SK-N-SH (cell line): ENCODE measurements at regions not wholly inside any gene's neighbourhood (a gene's known extent, or its start where the extent isn't known, plus 50 kb on each side); places are given as distances from the start of the nearest gene placed in this dataset.

Experiments used
- CTCF ChIA-PET: fragments of 300-600, 350-600 bp; formaldehyde crosslinking; extraction: SDS; loops from one replicate; lab custom pipeline; 2021; lab: Yijun Ruan, JAX
- POLR2A ChIA-PET: fragments of 350-600 bp; sonication (Branson Sonifier 250); formaldehyde crosslinking; extraction: SDS; loops from one replicate; lab custom pipeline; 2020; ENCODE audit warnings: antibody characterized with exemption, inconsistent platforms; lab: Yijun Ruan, JAX
- DNase-seq: peaks from one replicate; pipeline ENCODE4 v3.0.0; 2012
- H2AFZ ChIP-seq: fragments of 200-600 bp; sonication (generic); 2 replicates; pipeline ENCODE4 v1.8.1; 2016; ENCODE audit warnings: antibody characterized with exemption, mild to moderate bottlenecking, low read depth
- H3F3A ChIP-seq: fragments of 200-600 bp; sonication (generic); replicated peaks from 2 replicates; pipeline ENCODE3; 2016; ENCODE audit warnings: antibody characterized with exemption, mild to moderate bottlenecking; ENCODE audit not compliant: insufficient read depth
- H3K27ac ChIP-seq, 2 experiments: fragments of 200-500 bp in 1 of 2; fragments of 200-600 bp in 1 of 2; sonication (Bioruptor generic) in 1 of 2; sonication (generic), shearing (Covaris generic) in 1 of 2; 2 replicates each; pipeline versions ENCODE4 v1.5.1 to v1.6.1; 2014 to 2016; ENCODE audit warnings: low read depth in 2 of 2, inconsistent platforms in 1 of 2, low read length in 1 of 2, mild to moderate bottlenecking in 1 of 2, mixed read lengths in 1 of 2
- H3K27me3 ChIP-seq: fragments of 200-600 bp; sonication (generic), shearing (Covaris generic); 2 replicates; pipeline ENCODE4 v1.6.1; 2016; ENCODE audit warnings: mixed run types; ENCODE audit not compliant: insufficient read depth
- H3K36me3 ChIP-seq, 2 experiments: fragments of 200-500 bp in 1 of 2; fragments of 200-600 bp in 1 of 2; sonication (Bioruptor generic) in 1 of 2; sonication (generic) in 1 of 2; replicated peaks in 1 of 2; 2 replicates each; pipeline versions ENCODE3 to v1.5.1; 2014 to 2016; ENCODE audit warnings: low read length in 1 of 2, mild to moderate bottlenecking in 1 of 2; ENCODE audit not compliant: insufficient read depth in 2 of 2, control insufficient read depth in 1 of 2
- H3K4me1 ChIP-seq, 2 experiments: fragments of 200-500 bp in 1 of 2; fragments of 200-600 bp in 1 of 2; sonication (Bioruptor generic) in 1 of 2; sonication (generic), shearing (Covaris generic) in 1 of 2; 2 replicates each; pipeline versions ENCODE4 v1.5.1 to v1.6.1; 2014 to 2016; ENCODE audit warnings: low read depth in 1 of 2, low read length in 1 of 2, mixed run types in 1 of 2; ENCODE audit not compliant: insufficient read depth in 2 of 2, control insufficient read depth in 1 of 2
- H3K4me2 ChIP-seq: fragments of 200-600 bp; sonication (generic), shearing (Covaris generic); 2 replicates; pipeline ENCODE4 v1.6.1; 2017; ENCODE audit warnings: mixed run types
- H3K4me3 ChIP-seq, 2 experiments: fragments of 200-500 bp in 1 of 2; fragments of 200-600 bp in 1 of 2; sonication (Bioruptor generic) in 1 of 2; sonication (generic), shearing (Covaris generic) in 1 of 2; 2 replicates each; pipeline versions ENCODE4 v1.5.1 to v1.8.1; 2014 to 2016; ENCODE audit warnings: low read depth in 2 of 2, inconsistent platforms in 1 of 2, low read length in 1 of 2, mild to moderate bottlenecking in 1 of 2, mixed read lengths in 1 of 2, moderate library complexity in 1 of 2
- H3K79me2 ChIP-seq: fragments of 200-600 bp; sonication (generic); 2 replicates; pipeline ENCODE4 v1.8.1; 2017; ENCODE audit warnings: mild to moderate bottlenecking; ENCODE audit not compliant: insufficient read depth
- H3K9ac ChIP-seq: fragments of 200-600 bp; sonication (generic); 2 replicates; pipeline ENCODE4 v1.6.1; 2017; ENCODE audit warnings: mixed run types
- H3K9me2 ChIP-seq: fragments of 200-600 bp; sonication (generic); 2 replicates; pipeline ENCODE4 v1.6.1; 2017; ENCODE audit warnings: mixed run types
- H3K9me3 ChIP-seq: fragments of 200-600 bp; sonication (generic); 2 replicates; pipeline ENCODE4 v1.6.1; 2017; ENCODE audit warnings: mixed run types, mild to moderate bottlenecking, moderate library complexity
- H4K20me1 ChIP-seq: fragments of 200-600 bp; sonication (generic); 2 replicates; pipeline ENCODE4 v1.6.1; 2017; ENCODE audit warnings: mild to moderate bottlenecking, mixed run types; ENCODE audit not compliant: insufficient read depth
- CHD2 ChIP-seq: fragments of 150-350 bp; IDR thresholded peaks from 2 replicates; pipeline ENCODE4 v1.6.1; 2018; ENCODE audit warnings: low read length; ENCODE audit not compliant: partially characterized antibody
- EP300 ChIP-seq, 2 experiments: IDR thresholded peaks; 2 replicates each; pipeline versions ENCODE4 v1.4.0 to v1.6.1; 2012; ENCODE audit warnings: borderline replicate concordance in 1 of 2, low read depth in 1 of 2, low read length in 1 of 2
- EZH2phosphoT487 ChIP-seq: fragments of 200-600 bp; sonication (generic); IDR thresholded peaks from 2 replicates; pipeline ENCODE4 v1.6.1; 2017; ENCODE audit warnings: low read depth, mixed run types, mild to moderate bottlenecking, antibody characterized with exemption, moderate library complexity, borderline replicate concordance
- FOSL2 ChIP-seq: IDR thresholded peaks from 2 replicates; pipeline ENCODE4 v1.4.0; 2012; ENCODE audit warnings: low read depth, mild to moderate bottlenecking, moderate library complexity, borderline replicate concordance
- GATA2 ChIP-seq: sonication (generic); formaldehyde crosslinking; IDR thresholded peaks from 2 replicates; pipeline ENCODE4 v1.5.0; 2020; ENCODE audit warnings: mild to moderate bottlenecking, missing genetic modification reagents
- JUND ChIP-seq: IDR thresholded peaks from 2 replicates; pipeline ENCODE4 v1.4.0; 2012
- MEF2A ChIP-seq: IDR thresholded peaks from 2 replicates; pipeline ENCODE4 v1.4.0; 2012; ENCODE audit warnings: low read depth, borderline replicate concordance
- NFIC ChIP-seq: IDR thresholded peaks from 2 replicates; pipeline ENCODE4 v1.4.0; 2012; ENCODE audit warnings: borderline replicate concordance
- RAD21 ChIP-seq: IDR thresholded peaks from 2 replicates; pipeline ENCODE4 v1.6.1; 2012; ENCODE audit warnings: mild to moderate bottlenecking, low read length
- SMC3 ChIP-seq: IDR thresholded peaks from 2 replicates; pipeline ENCODE4 v1.6.1; 2012; ENCODE audit warnings: low read depth, low read length, improper control_type of control experiment
- TAF1 ChIP-seq: IDR thresholded peaks from 2 replicates; pipeline ENCODE4 v1.6.1; 2012; ENCODE audit warnings: low read depth, mild to moderate bottlenecking, low read length, moderate library complexity, borderline replicate concordance
- ZBTB33 ChIP-seq: IDR thresholded peaks from 2 replicates; pipeline ENCODE4 v1.4.0; 2012; ENCODE audit warnings: low read depth, borderline replicate concordance
- WGBS: methylation state at CpG from one replicate; pipeline ENCODE4 v1.1.6; 2017; ENCODE audit warnings: low lambda C conversion rate; 5-methylcytosine and 5-hydroxymethylcytosine counted together

- H3K4me2 ChIP-seq, result no peak overlapping the region
- no peak overlapping the region for H3K27ac ChIP-seq
- no peaks in the 10 kb centered on the region for H4K20me1 ChIP-seq
- H3K9ac ChIP-seq, result no peak overlapping the region
- POLR2A ChIA-PET, result no interaction called here
- no peaks in the 10 kb centered on the region for H3K9me2 ChIP-seq
- H3K9me3 ChIP-seq, result no peaks in the 10 kb centered on the region
- no peaks in the 10 kb centered on the region for H3K36me3 ChIP-seq
- H3K4me3 ChIP-seq, result no peak overlapping the region
- CTCF ChIA-PET, result interaction anchor here (1.1 kb wide), 1 partner anchor 11 kb away, joined by 3 read pairs; no protein-coding TSS in a partner anchor
- H3K4me1 ChIP-seq, result no peaks in the 10 kb centered on the region
- TF ChIP-seq FOSL2 (no peak), RAD21 (no peak), ZBTB33 (no peak), CHD2 (no peak)
- H3K27me3 ChIP-seq, result no peaks in the 10 kb centered on the region
- H2AFZ ChIP-seq, result no peak overlapping the region
- WGBS, result 6% methylated on average over 1 of the region's 1 CpG
- DNase-seq, result no peak
- no peaks in the 10 kb centered on the region for H3F3A ChIP-seq
- H3K79me2 ChIP-seq, result no peaks in the 10 kb centered on the region
Measured at GRCh38 chr12:59097876-59098275, 177.6 kb upstream of the LRIG3 start.

- ChIA-PET CTCF (interaction anchor here (1.0 kb wide), 1 partner anchor 17 kb away, joined by 5 read pairs; no protein-coding TSS in a partner anchor), POLR2A (no interaction called here)
- Histone ChIP-seq H2AFZ (no peak overlapping the region), H4K20me1 (no peaks in the 10 kb centered on the region), H3K27me3 (no peaks in the 10 kb centered on the region), H3K27ac (no peak overlapping the region), H3K9me3 (no peaks in the 10 kb centered on the region), H3K36me3 (no peaks in the 10 kb centered on the region), H3K4me3 (no peak overlapping the region), H3F3A (no peaks in the 10 kb centered on the region), H3K4me1 (no peaks in the 10 kb centered on the region), H3K9me2 (no peaks in the 10 kb centered on the region), H3K79me2 (no peaks in the 10 kb centered on the region), H3K9ac (no peak overlapping the region), H3K4me2 (no peak overlapping the region)
- TF ChIP-seq GATA2 (CRISPR knock-in tag) (no peak), EP300 (IDR thresholded peaks at IDR 0.05; ENCODE audit: borderline replicate concordance in 1 of 2, low read depth in 1 of 2, low read length in 1 of 2) (no peak), RAD21 (no peak), JUND (no peak), NFIC (no peak)
- no peak for DNase-seq
Measured at GRCh38 chr12:59096246-59096645, 175.9 kb upstream of the LRIG3 start.

GRCh38 chr12:59093073-59093772, 172.9 kb upstream of the LRIG3 start:
- no peak overlapping the region for H2AFZ ChIP-seq
- no peaks in the 10 kb centered on the region for H3K36me3 ChIP-seq
- no peak overlapping the region for H3K27ac ChIP-seq
- H3K27me3 ChIP-seq, result no peaks in the 10 kb centered on the region
- 20% methylated on average over 1 of the region's 1 CpG for WGBS
- no peaks in the 10 kb centered on the region for H3K9me2 ChIP-seq
- H3K4me2 ChIP-seq, result no peak overlapping the region
- H3F3A ChIP-seq, result no peaks in the 10 kb centered on the region
- H3K4me1 ChIP-seq, result no peaks in the 10 kb centered on the region
- H4K20me1 ChIP-seq, result no peaks in the 10 kb centered on the region
- no peak for DNase-seq
- H3K9ac ChIP-seq, result no peak overlapping the region
- CTCF ChIA-PET, result interaction anchor here (0.7 to 4.2 kb wide), 2 partner anchors 20 to 24 kb away, joined by 3 to 18 read pairs; no protein-coding TSS in a partner anchor
- H3K4me3 ChIP-seq, result no peak overlapping the region
- H3K9me3 ChIP-seq, result no peaks in the 10 kb centered on the region
- TF ChIP-seq SMC3, result no peak
- no peak for TF ChIP-seq EZH2phosphoT487
- no peak for TF ChIP-seq MEF2A
- TF ChIP-seq TAF1, result no peak
- POLR2A ChIA-PET, result no interaction called here
- H3K79me2 ChIP-seq, result no peaks in the 10 kb centered on the region
